Calu3 (cell line): ENCODE measurements at regions not wholly inside any gene's neighbourhood (a gene's known extent, or its start where the extent isn't known, plus 50 kb on each side); places are given as distances from the start of the nearest gene placed in this dataset.

ENCODE experiments used
- BruUV-seq: library from RNA; stranded (reverse); fragments of 400-500 nt; replicated peaks from 2 replicates; lab custom pipeline; 2021; lab: Mats Ljungman, UMichigan
- CTCF ChIA-PET: fragments of 300-600 bp; sonication (Branson Sonifier 250); formaldehyde crosslinking; loops from one replicate; lab custom pipeline; 2022; ENCODE audit warnings: antibody characterized with exemption; lab: Charles Lee
- DNase-seq: peaks from one replicate; pipeline ENCODE4 v3.0.0; 2022
- H3K27ac Mint-ChIP-seq: one replicate; pipeline ENCODE4 v1.8.0; 2022; ENCODE audit warnings: mixed read lengths; ENCODE audit not compliant: unreplicated experiment
- H3K27me3 Mint-ChIP-seq: one replicate; pipeline ENCODE4 v1.8.0; 2022; ENCODE audit warnings: mixed read lengths; ENCODE audit not compliant: unreplicated experiment
- H3K36me3 Mint-ChIP-seq: one replicate; pipeline ENCODE4 v1.8.0; 2022; ENCODE audit warnings: mild to moderate bottlenecking, moderate library complexity, mixed read lengths; ENCODE audit not compliant: insufficient read depth, unreplicated experiment
- H3K4me1 Mint-ChIP-seq: one replicate; pipeline ENCODE4 v1.8.0; 2022; ENCODE audit warnings: mild to moderate bottlenecking, low read depth, mixed read lengths; ENCODE audit not compliant: unreplicated experiment
- H3K4me3 Mint-ChIP-seq: one replicate; pipeline ENCODE4 v1.8.0; 2022; ENCODE audit warnings: mild to moderate bottlenecking, low read depth, moderate library complexity, mixed read lengths; ENCODE audit not compliant: unreplicated experiment
- H3K9me3 Mint-ChIP-seq: one replicate; pipeline ENCODE4 v1.8.0; 2022; ENCODE audit warnings: low read depth, mixed read lengths; ENCODE audit not compliant: unreplicated experiment
- intact Hi-C: fragments of 100-400 bp; cut with micrococcal nuclease; formaldehyde crosslinking; loops from one replicate; pipeline ENCODE4 v1.10.0; 2022; ENCODE audit not compliant: unreplicated experiment
- TF ChIP-seq, protein P1 (sequence below): fragments of 200-600 bp; IDR thresholded peaks from one replicate; pipeline ENCODE4 v1.8.0; 2022; ENCODE audit warnings: antibody characterized with exemption; ENCODE audit not compliant: unreplicated experiment

DNA sequence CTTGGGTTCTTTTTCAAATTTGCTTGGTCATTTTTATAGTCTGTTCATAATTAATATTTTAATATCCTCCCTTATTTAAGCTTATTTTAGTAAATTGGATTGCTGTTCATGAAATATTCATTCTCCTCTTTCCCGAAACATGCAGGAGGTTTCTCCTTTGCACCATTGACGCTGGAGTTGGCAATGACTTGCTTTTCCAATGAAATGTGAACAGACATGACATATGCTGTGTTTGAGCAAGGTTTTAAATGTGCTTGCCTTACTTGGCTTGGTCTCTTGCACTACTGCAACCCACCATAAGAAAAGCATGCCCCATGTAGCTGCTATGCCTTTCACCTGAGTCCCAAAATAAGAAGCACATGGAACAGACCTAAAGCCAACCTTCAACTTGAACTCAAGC lies 498.0 kb upstream of the NFIA start:
- Mint-ChIP-seq H3K27ac (no peak overlapping the region), H3K4me3 (no peak overlapping the region), H3K27me3 (no peaks in the 10 kb centered on the region), H3K36me3 (no peaks in the 10 kb centered on the region), H3K4me1 (peaks cover 18% of the 10 kb centered on the region), H3K9me3 (peaks cover 6% of the 10 kb centered on the region)
- intact Hi-C loops = no loop called here
- no peak for DNase-seq
- no TSS peak for BruUV-seq
- CTCF ChIA-PET = interaction anchor here (0.6 kb wide), 2 partner anchors 12 to 721 kb away, joined by 3 read pairs; no protein-coding TSS in a partner anchor
- TF ChIP-seq, protein P1, sequence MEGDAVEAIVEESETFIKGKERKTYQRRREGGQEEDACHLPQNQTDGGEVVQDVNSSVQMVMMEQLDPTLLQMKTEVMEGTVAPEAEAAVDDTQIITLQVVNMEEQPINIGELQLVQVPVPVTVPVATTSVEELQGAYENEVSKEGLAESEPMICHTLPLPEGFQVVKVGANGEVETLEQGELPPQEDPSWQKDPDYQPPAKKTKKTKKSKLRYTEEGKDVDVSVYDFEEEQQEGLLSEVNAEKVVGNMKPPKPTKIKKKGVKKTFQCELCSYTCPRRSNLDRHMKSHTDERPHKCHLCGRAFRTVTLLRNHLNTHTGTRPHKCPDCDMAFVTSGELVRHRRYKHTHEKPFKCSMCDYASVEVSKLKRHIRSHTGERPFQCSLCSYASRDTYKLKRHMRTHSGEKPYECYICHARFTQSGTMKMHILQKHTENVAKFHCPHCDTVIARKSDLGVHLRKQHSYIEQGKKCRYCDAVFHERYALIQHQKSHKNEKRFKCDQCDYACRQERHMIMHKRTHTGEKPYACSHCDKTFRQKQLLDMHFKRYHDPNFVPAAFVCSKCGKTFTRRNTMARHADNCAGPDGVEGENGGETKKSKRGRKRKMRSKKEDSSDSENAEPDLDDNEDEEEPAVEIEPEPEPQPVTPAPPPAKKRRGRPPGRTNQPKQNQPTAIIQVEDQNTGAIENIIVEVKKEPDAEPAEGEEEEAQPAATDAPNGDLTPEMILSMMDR = no peak

DNA sequence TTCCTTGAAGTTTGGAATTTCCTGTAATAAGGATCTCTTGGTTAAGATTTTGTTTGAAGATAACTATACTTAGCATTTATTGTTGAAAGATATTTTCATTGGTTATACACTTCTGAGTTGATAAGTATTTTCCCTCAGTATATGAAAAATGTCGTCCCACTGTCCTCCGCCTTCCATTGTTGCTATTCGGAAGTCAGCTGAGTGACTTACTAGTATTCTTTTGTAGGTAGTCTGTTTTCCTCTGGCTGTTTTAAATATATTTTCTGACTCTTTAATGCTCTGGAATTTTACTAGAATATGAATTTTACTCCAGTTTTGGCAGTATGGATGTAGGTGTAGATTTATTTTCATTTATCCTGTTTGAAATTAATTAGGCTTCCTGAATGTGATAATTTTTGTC lies 498.7 kb upstream of the NFIA start:
- no peak for DNase-seq
- intact Hi-C loops = no loop called here
- Mint-ChIP-seq H3K4me3 (no peak overlapping the region), H3K4me1 (peaks cover 11% of the 10 kb centered on the region), H3K27me3 (no peaks in the 10 kb centered on the region), H3K27ac (no peak overlapping the region), H3K9me3 (peaks cover 6% of the 10 kb centered on the region), H3K36me3 (no peaks in the 10 kb centered on the region)
- CTCF ChIA-PET = interaction anchor here (0.6 kb wide), 2 partner anchors 11 to 722 kb away, joined by 3 read pairs; no protein-coding TSS in a partner anchor
- TF ChIP-seq, protein P1 = no peak
- BruUV-seq = no TSS peak

DNA sequence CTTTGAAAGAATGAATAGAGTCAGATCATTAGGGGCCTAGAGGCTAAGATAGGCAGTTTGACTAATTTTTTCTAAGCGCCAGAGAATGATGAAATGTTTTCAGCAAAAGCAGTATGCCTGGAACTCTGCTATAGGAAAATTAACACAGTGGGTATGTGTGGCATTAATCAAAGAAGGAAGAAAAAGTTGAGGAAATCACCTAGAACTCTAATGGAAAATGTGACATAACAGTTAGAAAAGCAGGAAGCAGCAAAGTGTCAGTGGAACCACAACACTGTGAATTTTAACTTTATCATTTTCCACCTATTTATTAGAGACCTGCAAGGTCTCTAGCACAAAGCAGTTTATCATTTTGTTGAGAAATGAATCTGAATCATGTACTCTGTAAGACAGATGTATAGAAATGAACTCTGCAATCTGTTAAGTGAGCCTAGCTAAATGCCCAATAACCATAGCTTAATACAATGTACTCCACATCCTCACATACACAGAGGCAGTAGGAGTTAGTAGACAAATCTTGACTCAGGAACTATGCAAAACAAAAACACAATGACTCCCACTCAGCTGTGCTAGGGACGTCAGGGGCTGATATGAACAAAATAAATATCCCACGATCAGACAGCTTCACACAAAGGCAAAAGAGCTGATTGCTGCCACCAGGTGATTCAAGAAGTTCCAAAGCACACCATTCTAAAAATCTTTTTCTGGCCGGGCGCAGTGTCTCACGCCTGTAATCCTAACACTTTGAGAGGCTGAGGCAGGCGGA lies 500.7 kb upstream of the NFIA start:
- intact Hi-C loops = no loop called here
- TF ChIP-seq, protein P1 = no peak
- H3K27ac Mint-ChIP-seq = peak overlapping the region; percentile 2
- peaks cover 10% of the 10 kb centered on the region for H3K4me1 Mint-ChIP-seq
- CTCF ChIA-PET = no interaction called here
- DNase-seq = no peak
- no peaks in the 10 kb centered on the region for H3K36me3 Mint-ChIP-seq
- H3K9me3 Mint-ChIP-seq = peaks cover 6% of the 10 kb centered on the region
- H3K4me3 Mint-ChIP-seq = no peak overlapping the region
- BruUV-seq = no TSS peak
- H3K27me3 Mint-ChIP-seq = no peaks in the 10 kb centered on the region

DNA sequence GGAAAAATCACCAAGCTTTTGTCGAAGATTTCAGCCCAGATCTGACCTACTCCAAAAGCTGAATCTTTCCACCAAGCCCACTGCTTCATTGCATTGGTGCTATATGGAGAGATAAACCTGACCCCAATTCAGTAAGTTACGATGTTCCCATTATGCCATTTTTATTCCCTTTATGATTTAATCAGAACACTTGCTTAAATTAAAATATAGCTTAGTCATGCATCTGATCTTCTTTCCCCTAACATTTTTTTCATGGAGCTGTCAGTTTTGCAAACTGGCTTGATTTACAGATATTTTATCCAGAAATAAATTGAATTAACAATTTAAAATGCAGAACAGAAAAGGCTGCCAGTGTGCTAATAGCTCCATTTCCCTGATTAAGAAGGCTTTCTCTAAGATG lies 503.5 kb upstream of the C1orf87 start:
- H3K9me3 Mint-ChIP-seq = peaks cover 2% of the 10 kb centered on the region
- no TSS peak for BruUV-seq

More for the DNA sequence above, 503.5 kb upstream of the C1orf87 start:
- Mint-ChIP-seq H3K4me1 (peaks cover 40% of the 10 kb centered on the region), H3K4me3 (no peak overlapping the region), H3K27ac (no peak overlapping the region), H3K36me3 (peaks cover 13% of the 10 kb centered on the region), H3K27me3 (no peaks in the 10 kb centered on the region)
- no peak for DNase-seq
- CTCF ChIA-PET = interaction anchor here (0.7 kb wide), 2 partner anchors 19 to 21 kb away, joined by 3 to 4 read pairs; no protein-coding TSS in a partner anchor
- TF ChIP-seq, protein P1 = no peak
- intact Hi-C loops = no loop called here
